ENCODE measurements at regions not wholly inside any gene's neighbourhood (a gene's known extent, or its start where the extent isn't known, plus 50 kb on each side); places are given as distances from the start of the nearest gene placed in this dataset.

DNA sequence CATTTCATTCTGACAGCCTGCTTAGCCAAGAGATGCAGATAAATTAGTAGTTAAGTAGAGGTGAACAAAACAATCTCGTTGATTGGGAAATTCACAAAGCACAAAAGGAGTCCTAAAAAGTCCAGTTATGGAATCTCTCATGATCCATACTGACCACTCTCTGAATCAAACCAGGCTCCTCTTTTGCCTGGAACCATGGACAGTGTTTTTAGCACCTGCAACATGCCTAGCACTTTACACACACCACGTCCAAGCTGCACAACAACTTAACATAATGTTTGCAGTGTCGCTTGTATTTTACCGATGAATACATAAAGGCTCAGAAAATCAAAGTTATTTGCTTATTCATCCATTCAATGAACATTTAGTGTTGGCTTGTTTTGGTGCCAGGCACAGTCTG, 101.8 kb upstream of the ST8SIA2 start:
- no peaks in the 10 kb centered on the region for H3K4me1 Mint-ChIP-seq (ENCODE audit: low read depth)
- H3K27me3 Mint-ChIP-seq (ENCODE audit: low read depth): peaks cover 15% of the 10 kb centered on the region
- no peak overlapping the region for H3K4me3 Mint-ChIP-seq (ENCODE audit: unreplicated experiment)
- TF ChIP-seq, protein P1, sequence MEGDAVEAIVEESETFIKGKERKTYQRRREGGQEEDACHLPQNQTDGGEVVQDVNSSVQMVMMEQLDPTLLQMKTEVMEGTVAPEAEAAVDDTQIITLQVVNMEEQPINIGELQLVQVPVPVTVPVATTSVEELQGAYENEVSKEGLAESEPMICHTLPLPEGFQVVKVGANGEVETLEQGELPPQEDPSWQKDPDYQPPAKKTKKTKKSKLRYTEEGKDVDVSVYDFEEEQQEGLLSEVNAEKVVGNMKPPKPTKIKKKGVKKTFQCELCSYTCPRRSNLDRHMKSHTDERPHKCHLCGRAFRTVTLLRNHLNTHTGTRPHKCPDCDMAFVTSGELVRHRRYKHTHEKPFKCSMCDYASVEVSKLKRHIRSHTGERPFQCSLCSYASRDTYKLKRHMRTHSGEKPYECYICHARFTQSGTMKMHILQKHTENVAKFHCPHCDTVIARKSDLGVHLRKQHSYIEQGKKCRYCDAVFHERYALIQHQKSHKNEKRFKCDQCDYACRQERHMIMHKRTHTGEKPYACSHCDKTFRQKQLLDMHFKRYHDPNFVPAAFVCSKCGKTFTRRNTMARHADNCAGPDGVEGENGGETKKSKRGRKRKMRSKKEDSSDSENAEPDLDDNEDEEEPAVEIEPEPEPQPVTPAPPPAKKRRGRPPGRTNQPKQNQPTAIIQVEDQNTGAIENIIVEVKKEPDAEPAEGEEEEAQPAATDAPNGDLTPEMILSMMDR (IDR thresholded peaks at IDR 0.05): no peak
- no peaks in the 10 kb centered on the region for H3K36me3 Mint-ChIP-seq (ENCODE audit: low read depth)
- no peak overlapping the region for H3K27ac Mint-ChIP-seq (ENCODE audit: unreplicated experiment)
- no peak for DNase-seq (ENCODE audit: low spot score)
- H3K9me3 Mint-ChIP-seq (ENCODE audit: low read depth): no peaks in the 10 kb centered on the region

DNA sequence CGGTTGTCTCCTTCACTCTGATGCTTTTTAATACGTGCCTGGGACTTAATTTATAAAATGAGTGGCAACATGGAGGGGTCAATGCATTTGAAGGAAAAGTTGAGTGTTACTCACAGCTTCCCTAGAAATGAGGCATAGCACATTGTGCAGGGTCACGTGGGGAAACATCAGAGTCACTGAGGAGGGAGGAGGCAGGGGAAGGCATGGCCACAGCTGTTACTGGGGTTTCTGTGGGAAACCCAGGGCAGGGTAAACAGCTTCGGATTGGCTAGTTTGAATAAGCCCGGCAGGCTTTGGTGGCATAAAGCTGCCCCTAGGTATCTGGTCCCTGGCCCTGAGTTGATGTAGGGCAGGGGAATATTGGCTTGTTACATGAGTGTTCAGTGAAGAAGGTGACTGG, 98.9 kb upstream of the ST8SIA2 start:
- Mint-ChIP-seq H3K36me3 (ENCODE audit: low read depth) (no peaks in the 10 kb centered on the region), H3K27me3 (ENCODE audit: low read depth) (peaks cover 9% of the 10 kb centered on the region), H3K27ac (ENCODE audit: unreplicated experiment) (no peak overlapping the region), H3K4me1 (ENCODE audit: low read depth) (no peaks in the 10 kb centered on the region), H3K4me3 (ENCODE audit: unreplicated experiment) (no peak overlapping the region), H3K9me3 (ENCODE audit: low read depth) (peaks cover 2% of the 10 kb centered on the region)
- TF ChIP-seq, protein P1 (IDR thresholded peaks at IDR 0.05): no peak
- DNase-seq (ENCODE audit: low spot score): no peak

DNA sequence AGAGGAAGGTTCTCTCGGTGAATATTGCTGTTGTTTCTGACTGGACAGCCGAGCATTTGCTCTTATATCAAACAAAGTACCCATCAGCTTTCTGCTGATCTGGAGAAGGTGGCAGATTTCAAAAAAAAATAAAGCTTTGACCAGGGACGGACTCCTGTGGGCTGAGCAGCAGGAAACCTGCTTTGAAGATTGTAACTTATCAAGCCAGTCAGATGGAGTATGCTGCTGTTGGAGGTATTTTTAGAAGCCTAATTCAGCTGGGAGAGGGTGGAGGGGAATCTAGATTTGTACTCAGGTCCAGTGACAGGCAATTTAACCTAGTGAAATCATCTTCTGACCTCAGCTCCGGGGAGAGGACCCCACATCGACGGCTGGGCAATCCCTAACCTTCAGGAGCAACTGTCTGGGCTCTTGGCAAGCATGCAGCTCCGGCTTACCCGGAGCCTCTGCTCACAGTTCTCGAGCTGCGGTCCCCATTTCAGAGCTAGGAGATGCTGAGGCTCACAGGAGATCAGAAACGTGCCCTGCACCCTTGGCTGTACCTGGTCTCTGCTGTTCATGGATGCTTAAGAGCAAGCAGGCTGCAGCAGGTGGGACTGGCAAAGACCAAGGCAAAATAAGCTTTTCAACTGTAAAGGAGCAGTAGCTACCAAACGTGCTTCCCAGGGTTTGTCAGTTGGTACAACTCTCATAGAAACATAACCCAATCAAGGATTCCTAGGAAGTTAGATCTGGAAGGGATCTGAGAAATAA, 89.3 kb upstream of the ST8SIA2 start:
- H3K9me3 Mint-ChIP-seq (ENCODE audit: low read depth): peaks cover 2% of the 10 kb centered on the region
- no peak overlapping the region for H3K4me3 Mint-ChIP-seq (ENCODE audit: unreplicated experiment)
- H3K27ac Mint-ChIP-seq (ENCODE audit: unreplicated experiment): no peak overlapping the region
- DNase-seq (ENCODE audit: low spot score): no peak
- H3K27me3 Mint-ChIP-seq (ENCODE audit: low read depth): peaks cover 19% of the 10 kb centered on the region
- H3K36me3 Mint-ChIP-seq (ENCODE audit: low read depth): no peaks in the 10 kb centered on the region
- H3K4me1 Mint-ChIP-seq (ENCODE audit: low read depth): no peaks in the 10 kb centered on the region
- TF ChIP-seq, protein P1 (IDR thresholded peaks at IDR 0.05): no peak

DNA sequence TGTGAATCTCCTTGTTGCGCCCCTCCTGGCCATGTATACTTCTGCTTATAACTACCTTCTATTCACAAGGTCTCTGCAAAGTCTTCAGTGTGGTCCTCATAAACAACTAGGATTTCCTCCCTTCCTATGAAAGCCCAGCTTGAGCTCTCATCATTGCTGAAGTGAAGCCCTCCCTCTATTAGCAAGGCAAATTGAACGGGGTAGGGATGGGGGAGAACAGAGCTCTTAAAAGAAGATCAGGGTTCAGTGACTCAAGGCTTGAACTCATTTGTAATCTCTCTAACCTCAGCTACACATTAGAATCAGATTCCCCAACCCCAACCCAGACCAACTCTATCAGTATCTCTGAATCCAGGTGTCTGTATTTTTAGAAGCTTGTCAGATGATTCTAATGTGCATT, 88.3 kb upstream of the ST8SIA2 start:
- Mint-ChIP-seq H3K36me3 (ENCODE audit: low read depth) (no peaks in the 10 kb centered on the region), H3K9me3 (ENCODE audit: low read depth) (peaks cover 2% of the 10 kb centered on the region), H3K4me3 (ENCODE audit: unreplicated experiment) (no peak overlapping the region), H3K27ac (ENCODE audit: unreplicated experiment) (no peak overlapping the region), H3K27me3 (ENCODE audit: low read depth) (peaks cover 19% of the 10 kb centered on the region), H3K4me1 (ENCODE audit: low read depth) (no peaks in the 10 kb centered on the region)
- TF ChIP-seq, protein P1 (IDR thresholded peaks at IDR 0.05): no peak
- no peak for DNase-seq (ENCODE audit: low spot score)

DNA sequence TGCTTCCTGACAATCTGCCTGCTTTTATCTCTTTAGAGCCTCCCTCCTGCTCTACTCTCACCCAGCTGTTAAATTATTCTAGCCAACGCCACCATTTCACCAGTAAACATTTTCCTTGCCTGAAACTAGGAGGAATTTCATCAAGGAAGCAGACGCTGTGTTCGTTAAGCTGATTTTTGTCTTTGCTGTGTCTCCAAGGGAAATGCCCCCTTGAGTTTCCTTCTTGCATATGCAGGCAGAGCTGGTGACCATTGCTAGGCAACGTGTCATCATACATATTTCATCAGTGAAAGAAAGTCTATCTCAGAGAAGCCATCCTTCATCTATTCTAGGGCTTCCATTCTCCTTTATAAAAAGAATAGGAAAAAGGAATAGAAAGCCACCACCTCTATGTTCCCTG, 87.0 kb upstream of the ST8SIA2 start:
- DNase-seq (ENCODE audit: low spot score): no peak
- H3K36me3 Mint-ChIP-seq (ENCODE audit: low read depth): no peaks in the 10 kb centered on the region
- TF ChIP-seq, protein P1 (IDR thresholded peaks at IDR 0.05): peak; percentile 47
- peaks cover 19% of the 10 kb centered on the region for H3K27me3 Mint-ChIP-seq (ENCODE audit: low read depth)
- no peaks in the 10 kb centered on the region for H3K4me1 Mint-ChIP-seq (ENCODE audit: low read depth)
- H3K4me3 Mint-ChIP-seq (ENCODE audit: unreplicated experiment): no peak overlapping the region
- peaks cover 4% of the 10 kb centered on the region for H3K9me3 Mint-ChIP-seq (ENCODE audit: low read depth)
- no peak overlapping the region for H3K27ac Mint-ChIP-seq (ENCODE audit: unreplicated experiment)
